ENCODE measurements at regions not wholly inside any gene's neighbourhood (a gene's known extent, or its start where the extent isn't known, plus 50 kb on each side); places are given as distances from the start of the nearest gene placed in this dataset.

GRCh38 chr4:120524237-120524636, 398.3 kb downstream of the PRDM5 start:
- no peak for DNase-seq

DNA sequence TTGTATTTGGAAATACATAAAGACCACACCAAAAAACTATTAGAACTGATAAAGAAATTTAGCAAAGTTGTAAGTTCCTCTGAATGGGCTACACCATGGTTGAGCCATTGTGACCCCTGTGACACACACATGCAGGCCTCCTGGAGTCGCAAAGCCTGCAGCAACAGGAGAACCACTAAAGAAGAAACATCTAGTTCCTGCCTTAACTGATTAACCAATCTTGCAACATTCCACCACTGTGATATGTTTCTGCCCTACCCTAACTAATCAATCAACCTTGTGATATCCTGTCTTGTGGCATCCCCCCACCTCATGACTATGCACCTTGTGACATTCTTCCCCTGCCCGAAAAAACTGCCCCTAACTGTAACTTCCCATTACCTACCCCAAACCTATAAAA, 401.8 kb downstream of the PRDM5 start:
- no peak for DNase-seq

GRCh38 chr4:120517966-120518365, 404.6 kb downstream of the PRDM5 start:
- peak; percentile 3 for DNase-seq

DNA sequence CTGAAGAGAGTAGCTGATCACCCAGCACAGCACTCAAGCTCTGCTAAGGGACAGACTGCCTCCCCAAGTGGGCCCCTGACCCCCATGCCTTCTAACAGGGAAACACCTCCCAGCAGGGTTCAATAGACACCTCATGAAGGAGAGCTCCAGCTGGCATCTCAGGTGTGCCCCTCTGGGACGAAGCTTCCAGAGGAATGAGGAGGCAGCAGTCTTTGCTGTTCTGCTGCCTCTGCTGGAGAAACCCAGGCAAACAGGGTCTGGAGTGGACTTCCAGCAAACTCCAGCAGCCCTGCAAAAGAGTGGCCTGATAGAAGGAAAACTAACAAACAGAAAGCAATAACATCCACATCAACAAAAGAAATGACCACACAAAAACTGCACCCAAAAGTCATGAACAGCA, 412.8 kb downstream of the PRDM5 start:
- no peak for DNase-seq

- no peak for DNase-seq
These were observed 413.3 kb downstream of the PRDM5 start for GRCh38 chr4:120509222-120509621.

- no peak for DNase-seq
These were observed 414.5 kb downstream of the PRDM5 start for GRCh38 chr4:120508036-120508435.

DNA sequence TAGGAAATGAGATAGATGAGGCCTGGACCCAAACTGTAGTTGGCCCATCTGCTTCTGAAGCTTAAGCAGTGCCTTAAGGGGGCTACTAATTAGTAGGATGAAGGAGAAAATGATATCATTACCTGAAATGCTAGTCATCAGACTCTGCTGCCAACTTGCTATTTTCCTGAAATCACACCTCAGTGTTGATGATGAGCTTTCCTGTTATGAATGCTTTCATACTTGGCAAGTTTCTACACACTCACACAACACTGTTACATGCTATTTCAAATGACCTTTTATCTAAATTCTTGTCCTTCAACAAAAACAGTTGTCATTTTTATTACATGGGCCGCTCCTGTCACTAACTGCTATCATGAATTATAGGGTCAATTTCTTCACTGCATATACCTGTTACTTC, 416.0 kb downstream of the PRDM5 start:
- DNase-seq = no peak

- DNase-seq = no peak
These were observed 423.8 kb downstream of the PRDM5 start for GRCh38 chr4:120498678-120499077.

GRCh38 chr4:120491481-120491880, 424.8 kb upstream of the MAD2L1 start:
- no peak for DNase-seq

DNA sequence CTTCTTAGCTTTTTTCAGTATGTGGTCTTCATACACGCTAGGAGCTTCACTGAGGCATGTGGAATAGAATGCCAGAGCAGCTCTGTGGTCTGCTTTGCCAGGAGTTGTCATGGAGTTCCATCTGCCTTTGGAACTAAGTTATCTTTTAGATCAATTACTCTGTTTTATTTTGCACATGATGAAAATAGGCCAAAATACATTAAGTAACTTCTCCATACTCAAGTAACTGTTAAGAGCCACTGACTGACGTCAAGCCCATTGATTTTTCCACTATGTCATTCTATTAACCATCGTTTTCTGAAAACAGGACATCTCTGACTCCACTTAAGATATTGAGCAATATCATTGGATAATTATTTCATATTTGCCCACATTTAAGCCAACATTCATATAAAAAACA, 415.1 kb upstream of the MAD2L1 start:
- no peak for DNase-seq

GRCh38 chr4:120472447-120473131, 405.9 kb upstream of the MAD2L1 start:
- no peak for DNase-seq

DNA sequence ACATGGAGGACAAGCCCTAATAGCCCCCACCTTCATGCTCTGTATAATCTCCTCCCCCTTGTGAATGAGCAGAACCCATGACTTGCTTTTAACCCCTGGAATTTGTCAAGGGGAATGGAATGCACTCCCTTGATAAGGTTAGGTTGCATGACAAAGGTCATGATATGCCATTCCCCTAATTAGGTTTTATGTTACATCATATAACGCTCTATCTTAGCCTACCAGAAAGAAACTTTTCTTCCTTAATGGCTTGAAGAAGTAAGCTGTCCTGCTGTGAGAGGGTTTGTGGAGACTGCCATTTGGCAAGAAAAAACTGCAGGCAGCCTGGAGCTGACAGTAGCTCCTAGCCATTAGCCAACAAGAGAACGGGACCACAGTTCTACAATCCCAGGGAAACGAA, 399.8 kb upstream of the MAD2L1 start:
- DNase-seq = no peak

GRCh38 chr4:120454788-120455187, 388.1 kb upstream of the MAD2L1 start:
- no peak for DNase-seq

- DNase-seq = no peak
These were observed 385.9 kb upstream of the MAD2L1 start for GRCh38 chr4:120452536-120452935.

GRCh38 chr4:120452001-120452400, 385.4 kb upstream of the MAD2L1 start:
- no peak for DNase-seq

DNA sequence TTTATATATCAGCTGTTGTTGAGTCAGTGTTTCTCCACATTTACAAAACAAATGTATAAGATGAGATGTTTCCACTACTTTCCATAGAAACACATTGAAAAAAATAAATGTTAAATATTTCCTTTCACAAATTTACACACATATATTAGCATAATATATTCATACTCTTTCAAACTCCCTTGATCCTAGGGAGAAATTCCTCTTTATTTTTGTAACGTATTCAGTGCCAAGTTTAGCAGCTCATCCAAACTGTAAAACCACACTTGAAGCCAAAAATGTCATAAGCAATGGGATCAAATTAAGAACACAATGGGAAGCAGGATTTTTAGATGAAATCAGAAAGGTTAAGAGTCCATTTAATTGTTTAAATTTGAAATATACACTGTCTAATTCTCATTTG, 381.1 kb upstream of the MAD2L1 start:
- DNase-seq = no peak

DNA sequence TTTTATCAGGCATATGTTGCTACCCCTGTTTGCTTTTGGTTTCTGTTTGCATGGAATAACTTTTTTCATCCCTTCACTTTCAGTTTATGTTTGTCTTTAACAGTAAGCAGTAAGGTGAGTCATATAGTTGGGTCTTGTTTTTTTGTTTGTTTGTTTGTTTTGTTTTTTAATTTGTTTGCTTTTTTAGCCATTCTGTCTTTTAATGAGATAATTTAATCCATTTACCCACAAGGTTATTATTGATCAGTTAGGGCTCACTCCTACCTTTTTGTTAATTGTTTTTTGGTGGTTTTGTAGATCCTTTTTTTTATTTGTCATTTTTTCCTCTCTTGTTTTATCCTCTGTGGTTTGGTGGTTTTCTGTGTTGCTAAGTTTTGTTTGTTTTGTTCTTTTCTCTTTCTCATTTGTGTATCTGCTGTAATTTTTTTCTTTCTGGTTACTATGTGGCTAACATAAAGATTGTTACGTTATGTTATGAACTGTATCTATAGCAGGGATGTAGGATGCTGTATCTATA, 379.5 kb upstream of the MAD2L1 start:
- no peak for DNase-seq

- DNase-seq = no peak
These were observed 378.5 kb upstream of the MAD2L1 start for GRCh38 chr4:120445186-120445585.

DNA sequence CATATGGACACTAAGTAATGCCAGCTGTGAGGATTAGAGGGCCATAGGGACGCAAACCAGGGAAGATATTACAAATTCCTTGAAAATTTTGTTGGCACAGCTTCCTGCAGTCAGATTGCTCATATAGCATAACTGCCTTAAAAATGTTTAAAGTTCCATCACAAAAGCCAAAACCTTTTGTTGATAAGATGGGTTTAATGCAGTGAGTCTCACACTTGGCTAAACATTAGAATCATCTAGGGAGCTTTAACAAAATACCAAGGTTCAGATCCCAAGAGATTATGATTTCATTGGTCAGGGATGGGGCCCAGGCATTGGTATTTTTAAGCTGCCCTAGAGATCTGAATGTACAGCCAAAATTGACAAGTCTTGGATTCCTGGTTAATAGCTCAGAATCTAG, 376.5 kb upstream of the MAD2L1 start:
- no peak for DNase-seq

DNA sequence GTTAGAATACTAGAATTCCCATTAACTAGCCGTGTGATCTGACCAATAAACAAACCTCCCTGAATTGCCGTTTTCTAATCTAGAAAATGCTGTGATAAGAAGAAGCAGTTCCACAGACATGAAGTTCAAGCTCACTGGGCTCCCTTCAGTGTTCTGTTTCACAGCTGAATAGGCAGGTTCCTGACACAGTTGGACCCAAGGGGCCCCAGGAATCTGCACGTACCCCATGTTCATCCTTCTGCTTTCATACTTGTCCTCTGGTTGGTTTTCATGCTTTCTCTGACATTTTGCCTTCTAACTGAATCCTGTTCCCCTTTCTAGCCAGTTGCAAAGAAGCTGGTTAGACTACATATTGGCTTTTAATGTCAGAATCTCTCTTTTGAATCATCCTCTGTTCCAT, 374.1 kb upstream of the MAD2L1 start:
- DNase-seq = no peak

GRCh38 chr4:120435179-120435578, 368.5 kb upstream of the MAD2L1 start:
- DNase-seq = no peak

DNA sequence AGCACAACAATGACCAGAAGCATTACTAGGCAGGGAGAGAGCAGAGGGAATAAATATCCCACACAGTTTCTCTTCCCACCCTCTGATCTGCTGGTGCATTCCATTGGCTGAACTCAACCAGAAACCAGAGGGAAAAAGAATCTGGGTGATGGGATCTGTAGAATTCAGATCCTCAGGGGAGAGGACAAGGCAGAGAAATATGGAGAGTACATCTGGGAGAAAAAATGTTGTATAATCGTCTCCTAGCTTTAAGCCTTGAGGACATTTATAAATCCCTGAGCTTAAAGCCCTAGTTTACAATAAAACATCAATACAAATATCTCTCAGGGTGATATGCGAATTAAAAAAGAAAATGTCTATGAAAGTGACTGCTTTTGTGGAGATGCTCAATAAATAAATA, 368.1 kb upstream of the MAD2L1 start:
- DNase-seq = no peak

DNA sequence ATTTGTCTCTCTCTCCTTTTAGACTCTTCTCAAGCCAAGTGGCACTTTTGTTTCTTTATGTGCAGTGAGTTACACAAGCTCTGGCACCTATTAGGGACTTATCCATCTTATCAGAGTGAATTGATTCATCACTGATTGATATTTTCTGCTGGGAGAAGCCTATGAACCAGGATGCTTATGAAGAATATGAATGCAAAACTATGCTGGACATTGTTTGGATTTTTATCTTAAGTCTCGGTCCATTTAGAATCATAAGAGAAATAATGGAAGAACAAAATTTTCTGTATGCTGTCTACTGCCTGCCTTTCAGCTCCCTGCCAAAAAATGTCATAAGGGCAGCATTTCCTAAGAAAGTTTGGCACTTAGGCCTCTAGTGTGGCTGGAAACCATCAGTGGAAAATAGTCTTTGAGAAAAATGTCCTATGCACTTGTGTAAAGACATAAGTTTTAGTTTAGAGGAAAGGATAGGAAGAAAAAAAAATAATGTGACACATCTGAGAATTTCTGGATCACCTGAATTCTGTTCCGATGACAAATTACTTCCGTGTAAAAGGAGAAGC, 365.7 kb upstream of the MAD2L1 start:
- DNase-seq = no peak

DNA sequence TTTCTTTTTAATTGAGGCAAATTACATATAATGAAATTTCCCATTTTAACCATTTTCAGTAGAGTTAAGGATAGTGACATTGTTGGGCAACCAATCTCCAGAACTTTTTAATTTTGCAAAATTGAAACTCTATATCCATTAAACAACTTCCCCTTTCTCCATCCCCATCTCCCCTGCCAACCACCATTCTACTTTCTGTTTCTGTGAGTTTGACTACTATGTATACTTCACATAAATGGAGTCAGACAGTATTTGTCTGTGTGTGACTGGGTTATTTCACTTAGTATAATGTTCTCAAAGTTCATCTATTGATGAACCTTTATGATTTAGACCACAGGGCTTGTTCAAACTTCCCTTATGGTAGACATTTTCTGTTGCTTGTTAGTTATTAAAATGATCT, 364.5 kb upstream of the MAD2L1 start:
- DNase-seq = no peak

DNA sequence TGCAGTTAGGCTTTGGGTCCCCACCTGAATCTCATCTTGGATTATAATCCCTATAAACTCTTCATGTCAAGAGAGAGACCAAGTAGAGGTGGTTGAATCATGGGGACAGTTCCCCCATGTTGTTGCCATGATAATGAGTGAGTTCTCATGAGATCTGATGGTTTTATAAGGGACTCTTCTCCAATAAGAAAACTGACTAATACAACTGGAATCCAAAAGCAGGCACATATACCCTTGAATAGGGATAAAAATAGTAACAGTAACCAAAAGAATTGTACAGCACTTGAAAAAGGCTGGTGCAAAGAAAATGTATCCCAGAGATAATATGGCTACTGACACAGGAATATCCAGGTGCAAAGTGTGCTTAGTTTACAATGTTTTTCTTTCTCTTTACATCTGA, 351.5 kb upstream of the MAD2L1 start:
- DNase-seq = no peak

Data from DMS153 (cell line).